Suprapubic skin (tissue), 3 donors: ENCODE measurements at regions not wholly inside any gene's neighbourhood (a gene's known extent, or its start where the extent isn't known, plus 50 kb on each side); places are given as distances from the start of the nearest gene placed in this dataset.

ENCODE experiments used
- CTCF ChIP-seq, 2 donors: fragments of 200-600 bp in 1 of 2; fragments of 450-650 bp in 1 of 2; sonication (generic) in 1 of 2; IDR thresholded peaks; one replicate each; pipeline ENCODE4 v1.5.1; 2016 to 2019; ENCODE audit warnings: antibody characterized with exemption in 2 of 2, mild to moderate bottlenecking in 1 of 2, moderate library complexity in 1 of 2
- POLR2A ChIP-seq, 2 donors: fragments of 450-650 bp; IDR thresholded peaks; one replicate each; pipeline ENCODE4 v1.6.1; 2017; ENCODE audit warnings: antibody characterized with exemption in 2 of 2, mild to moderate bottlenecking in 2 of 2, moderate library complexity in 2 of 2

GRCh38 chr5:87588316-87588715 lies 175.6 kb upstream of the CCNH start:
- TF ChIP-seq CTCF (IDR thresholded peaks at IDR 0.05), result no peak
- TF ChIP-seq POLR2A (IDR thresholded peaks at IDR 0.05), result no peak
